ENCODE measurements at regions not wholly inside any gene's neighbourhood (a gene's known extent, or its start where the extent isn't known, plus 50 kb on each side); places are given as distances from the start of the nearest gene placed in this dataset.

- DNase-seq (no peak), ATAC-seq (peak in 3 of 4 donors; percentile 28 to 63 (median 41))
- TF ChIP-seq CTCF (IDR thresholded peaks at IDR 0.05), result no peak
- intact Hi-C loops (cut with DNase I), result no loop called here
- H3K4me1 ChIP-seq, result peaks cover 7% of the 10 kb centered on the region
- H3K9me3 ChIP-seq, result peaks cover 9% of the 10 kb centered on the region
- H3K4me3 ChIP-seq, result no peak overlapping the region
- 31 to 44% (median 38%) methylated on average over 2 of the region's 2 CpGs for WGBS, 3 donors
- H3K36me3 ChIP-seq (ENCODE audit: insufficient read depth in 1 of 2, low read depth in 1 of 2), result no peaks in the 10 kb centered on the region
- no peaks in the 10 kb centered on the region for H3K27me3 ChIP-seq (ENCODE audit: insufficient read depth in 3 of 3, low read length in 2 of 3)
- no peak overlapping the region for H3K27ac ChIP-seq
Observed at GRCh38 chr14:80323038-80323665, 111.8 kb upstream of the DIO2 start.

- no peak for TF ChIP-seq CTCF (IDR thresholded peaks at IDR 0.05)
- Histone ChIP-seq H3K4me3 (no peak overlapping the region), H3K27me3 (ENCODE audit: insufficient read depth in 3 of 3, low read length in 2 of 3) (no peaks in the 10 kb centered on the region), H3K4me1 (no peaks in the 10 kb centered on the region), H3K27ac (no peak overlapping the region), H3K36me3 (ENCODE audit: insufficient read depth in 1 of 2, low read depth in 1 of 2) (no peaks in the 10 kb centered on the region), H3K9me3 (peaks cover 9% of the 10 kb centered on the region)
- ATAC-seq (no peak), DNase-seq (no peak)
- intact Hi-C loops (cut with DNase I), result no loop called here
- 39 to 59% (median 46%) methylated on average over 3 of the region's 3 CpGs for WGBS, 3 donors
Observed at GRCh38 chr14:80316441-80316840, 105.1 kb upstream of the DIO2 start.

GRCh38 chr14:80315681-80316080 is 104.4 kb upstream of the DIO2 start:
- no peaks in the 10 kb centered on the region for H3K36me3 ChIP-seq (ENCODE audit: insufficient read depth in 1 of 2, low read depth in 1 of 2)
- peaks cover 8% of the 10 kb centered on the region for H3K9me3 ChIP-seq
- no peak for ATAC-seq
- WGBS, 3 donors, result 52 to 82% (median 72%) methylated on average over 1 of the region's 1 CpG
- H3K27ac ChIP-seq, result no peak overlapping the region
- TF ChIP-seq CTCF (IDR thresholded peaks at IDR 0.05), result no peak
- no peak for DNase-seq
- no peak overlapping the region for H3K4me3 ChIP-seq
- intact Hi-C loops (cut with DNase I), result no loop called here
- H3K4me1 ChIP-seq, result no peaks in the 10 kb centered on the region
- no peaks in the 10 kb centered on the region for H3K27me3 ChIP-seq (ENCODE audit: insufficient read depth in 3 of 3, low read length in 2 of 3)

- Histone ChIP-seq H3K9me3 (no peaks in the 10 kb centered on the region), H3K27ac (no peak overlapping the region), H3K27me3 (ENCODE audit: insufficient read depth in 3 of 3, low read length in 2 of 3) (no peaks in the 10 kb centered on the region), H3K4me1 (no peaks in the 10 kb centered on the region), H3K4me3 (no peak overlapping the region), H3K36me3 (ENCODE audit: insufficient read depth in 1 of 2, low read depth in 1 of 2) (no peaks in the 10 kb centered on the region)
- intact Hi-C loops (cut with DNase I), result no loop called here
- no peak for DNase-seq
- no peak for ATAC-seq
- TF ChIP-seq CTCF (IDR thresholded peaks at IDR 0.05), result no peak
Observed at GRCh38 chr14:80313806-80314205, 102.5 kb upstream of the DIO2 start.
